ENCODE measurements at regions not wholly inside any gene's neighbourhood (a gene's known extent, or its start where the extent isn't known, plus 50 kb on each side); places are given as distances from the start of the nearest gene placed in this dataset.

- no peak for TF ChIP-seq POLR2AphosphoS5 (IDR thresholded peaks at IDR 0.05)
- no peak for TF ChIP-seq POLR2A (IDR thresholded peaks at IDR 0.05; ENCODE audit: low read depth)
- TF ChIP-seq EP300 (IDR thresholded peaks at IDR 0.05): no peak
- TF ChIP-seq CTCF (IDR thresholded peaks at IDR 0.05): no peak
- no peak for DNase-seq (ENCODE audit: extremely low spot score)
- H3K27me3 ChIP-seq: no peaks in the 10 kb centered on the region
- no peak overlapping the region for H3K4me3 ChIP-seq
- H3K9me3 ChIP-seq: no peaks in the 10 kb centered on the region
- intact Hi-C loops (cut with DNase I): no loop called here
- no peaks in the 10 kb centered on the region for H3K36me3 ChIP-seq
- 84% methylated on average over 12 of the region's 14 CpGs for WGBS
- H3K27ac ChIP-seq (replicated peaks in 1 of 4): no peak overlapping the region
- no peaks in the 10 kb centered on the region for H3K4me1 ChIP-seq
These were observed 192.6 kb upstream of the AJAP1 start for GRCh38 chr1:4461726-4462290.

- 76% methylated on average over 12 of the region's 13 CpGs for WGBS
- TF ChIP-seq POLR2AphosphoS5 (IDR thresholded peaks at IDR 0.05) (no peak), CTCF (IDR thresholded peaks at IDR 0.05) (no peak)
- no peaks in the 10 kb centered on the region for H3K36me3 ChIP-seq
- H3K27ac ChIP-seq (replicated peaks in 1 of 4): no peak overlapping the region
- no peaks in the 10 kb centered on the region for H3K4me1 ChIP-seq
- intact Hi-C loops (cut with DNase I): no loop called here
- H3K4me3 ChIP-seq: no peak overlapping the region
- peaks cover 0 to 4% (median 0%) of the 10 kb centered on the region in 4 donors for H3K27me3 ChIP-seq
- DNase-seq (ENCODE audit: extremely low spot score): no peak
- no peaks in the 10 kb centered on the region for H3K9me3 ChIP-seq
These were observed 191.5 kb upstream of the AJAP1 start for GRCh38 chr1:4462831-4463484.

GRCh38 chr1:4463631-4464030, 190.8 kb upstream of the AJAP1 start:
- DNase-seq (ENCODE audit: extremely low spot score): no peak
- H3K4me3 ChIP-seq: no peak overlapping the region
- no peaks in the 10 kb centered on the region for H3K4me1 ChIP-seq
- TF ChIP-seq EP300 (IDR thresholded peaks at IDR 0.05) (no peak), POLR2AphosphoS5 (IDR thresholded peaks at IDR 0.05) (no peak), POLR2A (IDR thresholded peaks at IDR 0.05; ENCODE audit: low read depth) (no peak), CTCF (IDR thresholded peaks at IDR 0.05) (no peak)
- intact Hi-C loops (cut with DNase I): no loop called here
- H3K27me3 ChIP-seq: peaks cover 0 to 9% (median 0%) of the 10 kb centered on the region in 4 donors
- H3K27ac ChIP-seq (replicated peaks in 1 of 4): no peak overlapping the region
- H3K9me3 ChIP-seq: no peaks in the 10 kb centered on the region
- H3K36me3 ChIP-seq: no peaks in the 10 kb centered on the region
- WGBS: 75% methylated on average over 3 of the region's 9 CpGs

GRCh38 chr1:4464478-4464877, 189.9 kb upstream of the AJAP1 start:
- Histone ChIP-seq H3K9me3 (no peaks in the 10 kb centered on the region), H3K4me3 (no peak overlapping the region), H3K27me3 (peaks cover 0 to 9% (median 0%) of the 10 kb centered on the region in 4 donors), H3K27ac (replicated peaks in 1 of 4) (no peak overlapping the region), H3K4me1 (no peaks in the 10 kb centered on the region), H3K36me3 (no peaks in the 10 kb centered on the region)
- WGBS: 58% methylated on average over 3 of the region's 3 CpGs
- DNase-seq (ENCODE audit: extremely low spot score): no peak
- TF ChIP-seq POLR2A (IDR thresholded peaks at IDR 0.05; ENCODE audit: low read depth) (no peak), CTCF (IDR thresholded peaks at IDR 0.05) (no peak), EP300 (IDR thresholded peaks at IDR 0.05) (no peak), POLR2AphosphoS5 (IDR thresholded peaks at IDR 0.05) (no peak)
- intact Hi-C loops (cut with DNase I): no loop called here

- WGBS: 83% methylated on average over 5 of the region's 8 CpGs
These were observed 187.2 kb upstream of the AJAP1 start for GRCh38 chr1:4467241-4467640.

More at GRCh38 chr1:4467241-4467640, 187.2 kb upstream of the AJAP1 start:
- Histone ChIP-seq H3K27me3 (peaks cover 0 to 9% (median 0%) of the 10 kb centered on the region in 4 donors), H3K4me1 (no peaks in the 10 kb centered on the region), H3K27ac (replicated peaks in 1 of 4) (no peak overlapping the region), H3K4me3 (no peak overlapping the region), H3K36me3 (no peaks in the 10 kb centered on the region), H3K9me3 (no peaks in the 10 kb centered on the region)
- no peak for DNase-seq (ENCODE audit: extremely low spot score)
- intact Hi-C loops (cut with DNase I): no loop called here
- no peak for TF ChIP-seq POLR2A (IDR thresholded peaks at IDR 0.05; ENCODE audit: low read depth)
- no peak for TF ChIP-seq POLR2AphosphoS5 (IDR thresholded peaks at IDR 0.05)
- no peak for TF ChIP-seq EP300 (IDR thresholded peaks at IDR 0.05)
- no peak for TF ChIP-seq CTCF (IDR thresholded peaks at IDR 0.05)
